GM19324 (cell line): ENCODE measurements at regions not wholly inside any gene's neighbourhood (a gene's known extent, or its start where the extent isn't known, plus 50 kb on each side); places are given as distances from the start of the nearest gene placed in this dataset.

Experiments used
- ATAC-seq: cut with Tn5 transposase; IDR thresholded peaks from one replicate; pipeline ENCODE4 v1.9.1; 2021; ENCODE audit warnings: mild to moderate bottlenecking, moderate library complexity; ENCODE audit not compliant: unreplicated experiment, low FRiP score

DNA sequence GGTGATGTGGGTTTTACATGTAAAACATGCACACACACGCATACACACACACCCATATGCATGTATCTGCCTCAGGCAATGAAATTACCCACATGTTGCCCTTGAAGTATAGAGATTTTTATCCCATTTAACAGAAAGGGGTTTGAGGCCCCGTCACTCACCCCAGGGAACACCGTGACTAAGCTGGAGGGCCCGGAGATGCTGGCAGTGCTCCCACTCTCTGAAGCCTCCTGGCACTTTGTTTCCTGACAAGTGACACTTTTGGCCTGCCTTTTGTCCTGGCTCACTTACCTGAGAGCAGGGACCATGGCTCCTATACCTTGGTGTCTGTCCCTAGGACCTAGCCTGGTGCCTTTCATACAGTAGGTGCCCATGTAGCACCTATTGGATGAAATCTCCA lies 50.0 kb upstream of the TNRC6C start:
- no peak for ATAC-seq
